H1 (cell line): ENCODE measurements at regions not wholly inside any gene's neighbourhood (a gene's known extent, or its start where the extent isn't known, plus 50 kb on each side); places are given as distances from the start of the nearest gene placed in this dataset.

Experiments
- CTCF ChIP-seq, 3 experiments: IDR thresholded peaks; 1 replicate in 2 of 3; 2 replicates in 1 of 3; pipeline versions ENCODE4 v1.5.1 to v1.6.1; 2011; ENCODE audit warnings: low read length in 3 of 3, mild to moderate bottlenecking in 3 of 3, inconsistent platforms in 2 of 3, low read depth in 1 of 3, moderate library complexity in 1 of 3; ENCODE audit not compliant: insufficient read depth in 1 of 3; ENCODE audit errors: control extremely low read depth in 1 of 3
- GTF2F1 ChIP-seq: IDR thresholded peaks from 2 replicates; pipeline ENCODE4 v1.6.1; 2012; ENCODE audit warnings: low read depth, low read length, improper control_type of control experiment, borderline replicate concordance
- KDM4A ChIP-seq: IDR thresholded peaks from one replicate; pipeline ENCODE4 v1.7.1; 2012; ENCODE audit warnings: low read depth, mild to moderate bottlenecking, moderate library complexity, low read length, inconsistent platforms; ENCODE audit not compliant: severe bottlenecking
- POLR2AphosphoS5 ChIP-seq: IDR thresholded peaks from 2 replicates; pipeline ENCODE4 v1.6.1; 2011; ENCODE audit warnings: low read depth, low read length
- POU5F1 ChIP-seq: IDR thresholded peaks from 2 replicates; pipeline ENCODE4 v1.6.1; 2011; ENCODE audit warnings: low read depth, mild to moderate bottlenecking, low read length, moderate library complexity
- TAF1 ChIP-seq: IDR thresholded peaks from 2 replicates; pipeline ENCODE4 v1.6.1; 2011; ENCODE audit warnings: mild to moderate bottlenecking, low read depth, low read length

- TF ChIP-seq GTF2F1 (no peak), POU5F1 (no peak), KDM4A (no peak), POLR2AphosphoS5 (no peak), CTCF (IDR thresholded peaks at IDR 0.05; ENCODE audit: control extremely low read depth in 1 of 3, insufficient read depth in 1 of 3, low read depth in 1 of 3, low read length in 3 of 3) (no peak), TAF1 (no peak)
Observed at GRCh38 chr6:14500809-14501208, 383.2 kb downstream of the CD83 start (continued).
